Activated naive CD4-positive, alpha-beta T cell treated with anti-CD3 and anti-CD28 coated beads, Interleukin-2, amount 50 U/mL, for 24 hours (primary cell): ENCODE measurements at regions not wholly inside any gene's neighbourhood (a gene's known extent, or its start where the extent isn't known, plus 50 kb on each side); places are given as distances from the start of the nearest gene placed in this dataset.
"Not testable (repeated sequence)": the region's sequence is repeated elsewhere in the genome, so short reads cannot be mapped to it uniquely, and the experiment has no call there.

Source experiments
- H3K27ac Mint-ChIP-seq: one replicate; pipeline ENCODE4 v1.8.0; 2021; ENCODE audit warnings: mild to moderate bottlenecking, mixed read lengths
- H3K27me3 Mint-ChIP-seq: one replicate; pipeline ENCODE4 v1.8.0; 2021; ENCODE audit warnings: mixed read lengths
- H3K36me3 Mint-ChIP-seq: one replicate; pipeline ENCODE4 v1.8.0; 2021; ENCODE audit warnings: mixed read lengths
- H3K4me1 Mint-ChIP-seq: one replicate; pipeline ENCODE4 v1.8.0; 2021; ENCODE audit warnings: mixed read lengths
- H3K4me3 Mint-ChIP-seq: one replicate; pipeline ENCODE4 v1.8.0; 2021; ENCODE audit warnings: mild to moderate bottlenecking, mixed read lengths
- H3K9me3 Mint-ChIP-seq: one replicate; pipeline ENCODE4 v1.8.0; 2021; ENCODE audit warnings: mixed read lengths

GRCh38 chr2:34178482-34178881 is 579.4 kb upstream of the FAM98A start:
- Mint-ChIP-seq H3K4me3 (no peak overlapping the region), H3K36me3 (no peaks in the 10 kb centered on the region), H3K27ac (no peak overlapping the region), H3K4me1 (no peaks in the 10 kb centered on the region), H3K9me3 (peaks cover 4% of the 10 kb centered on the region), H3K27me3 (no peaks in the 10 kb centered on the region)

GRCh38 chr2:34176693-34177092 is 577.6 kb upstream of the FAM98A start:
- Mint-ChIP-seq H3K9me3 (peaks cover 4% of the 10 kb centered on the region), H3K36me3 (peaks cover 1% of the 10 kb centered on the region)

GRCh38 chr2:34174506-34174905 is 575.4 kb upstream of the FAM98A start:
- no peak overlapping the region for H3K27ac Mint-ChIP-seq
- H3K4me1 Mint-ChIP-seq, result no peaks in the 10 kb centered on the region
- peaks cover 13% of the 10 kb centered on the region for H3K9me3 Mint-ChIP-seq
- H3K36me3 Mint-ChIP-seq, result peaks cover 1% of the 10 kb centered on the region
- no peaks in the 10 kb centered on the region for H3K27me3 Mint-ChIP-seq
- H3K4me3 Mint-ChIP-seq, result no peak overlapping the region

More at GRCh38 chr2:34176693-34177092, 577.6 kb upstream of the FAM98A start:
- H3K27me3 Mint-ChIP-seq, result no peaks in the 10 kb centered on the region
- no peak overlapping the region for H3K4me3 Mint-ChIP-seq
- no peaks in the 10 kb centered on the region for H3K4me1 Mint-ChIP-seq
- no peak overlapping the region for H3K27ac Mint-ChIP-seq

GRCh38 chr2:34162231-34162630 is 563.1 kb upstream of the FAM98A start:
- H3K4me1 Mint-ChIP-seq, result no peaks in the 10 kb centered on the region
- no peaks in the 10 kb centered on the region for H3K36me3 Mint-ChIP-seq
- no peaks in the 10 kb centered on the region for H3K27me3 Mint-ChIP-seq
- H3K9me3 Mint-ChIP-seq, result peaks cover 6% of the 10 kb centered on the region
- H3K27ac Mint-ChIP-seq, result no peak overlapping the region
- H3K4me3 Mint-ChIP-seq, result no peak overlapping the region

- Mint-ChIP-seq H3K27ac (no peak overlapping the region), H3K27me3 (no peaks in the 10 kb centered on the region), H3K4me1 (no peaks in the 10 kb centered on the region), H3K4me3 (no peak overlapping the region), H3K36me3 (no peaks in the 10 kb centered on the region), H3K9me3 (peaks cover 6% of the 10 kb centered on the region)
Observed at GRCh38 chr2:34161549-34161948, 562.5 kb upstream of the FAM98A start.

GRCh38 chr2:34159901-34160300 is 560.8 kb upstream of the FAM98A start:
- no peaks in the 10 kb centered on the region for H3K36me3 Mint-ChIP-seq
- H3K27ac Mint-ChIP-seq, result no peak overlapping the region
- no peak overlapping the region for H3K4me3 Mint-ChIP-seq
- no peaks in the 10 kb centered on the region for H3K27me3 Mint-ChIP-seq
- H3K4me1 Mint-ChIP-seq, result no peaks in the 10 kb centered on the region
- H3K9me3 Mint-ChIP-seq, result peaks cover 6% of the 10 kb centered on the region

- Mint-ChIP-seq H3K9me3 (peaks cover 6% of the 10 kb centered on the region), H3K27ac (no peak overlapping the region), H3K4me3 (no peak overlapping the region), H3K36me3 (no peaks in the 10 kb centered on the region), H3K4me1 (no peaks in the 10 kb centered on the region), H3K27me3 (no peaks in the 10 kb centered on the region)
Observed at GRCh38 chr2:34153484-34153883, 554.4 kb upstream of the FAM98A start.

GRCh38 chr2:34147780-34148179 is 548.7 kb upstream of the FAM98A start:
- Mint-ChIP-seq H3K27me3 (no peaks in the 10 kb centered on the region), H3K36me3 (no peaks in the 10 kb centered on the region), H3K4me1 (no peaks in the 10 kb centered on the region), H3K4me3 (no peak overlapping the region), H3K27ac (no peak overlapping the region), H3K9me3 (no peaks in the 10 kb centered on the region)

GRCh38 chr2:34143149-34143548 is 544.0 kb upstream of the FAM98A start:
- Mint-ChIP-seq H3K27me3 (no peaks in the 10 kb centered on the region), H3K9me3 (no peaks in the 10 kb centered on the region), H3K4me3 (no peak overlapping the region), H3K4me1 (no peaks in the 10 kb centered on the region), H3K27ac (no peak overlapping the region), H3K36me3 (no peaks in the 10 kb centered on the region)

GRCh38 chr2:34142531-34143008 is 543.5 kb upstream of the FAM98A start:
- not testable (repeated sequence) for H3K4me1 Mint-ChIP-seq, H3K36me3 Mint-ChIP-seq, H3K27ac Mint-ChIP-seq, H3K9me3 Mint-ChIP-seq, H3K4me3 Mint-ChIP-seq, H3K27me3 Mint-ChIP-seq

- not testable (repeated sequence) for H3K27me3 Mint-ChIP-seq
Observed at GRCh38 chr2:34133065-34133464, 534.0 kb upstream of the FAM98A start.

GRCh38 chr2:34126279-34126678 is 527.2 kb upstream of the FAM98A start:
- Mint-ChIP-seq H3K36me3 (no peaks in the 10 kb centered on the region), H3K9me3 (peaks cover 8% of the 10 kb centered on the region), H3K4me3 (no peak overlapping the region), H3K27me3 (no peaks in the 10 kb centered on the region), H3K27ac (no peak overlapping the region), H3K4me1 (no peaks in the 10 kb centered on the region)

More at GRCh38 chr2:34133065-34133464, 534.0 kb upstream of the FAM98A start:
- H3K27ac Mint-ChIP-seq, H3K36me3 Mint-ChIP-seq, H3K4me3 Mint-ChIP-seq, H3K9me3 Mint-ChIP-seq, H3K4me1 Mint-ChIP-seq: not testable (repeated sequence)

GRCh38 chr2:34123996-34124785 is 525.1 kb upstream of the FAM98A start:
- Mint-ChIP-seq H3K4me3 (no peak overlapping the region), H3K27ac (no peak overlapping the region), H3K36me3 (no peaks in the 10 kb centered on the region), H3K4me1 (no peaks in the 10 kb centered on the region), H3K9me3 (peaks cover 8% of the 10 kb centered on the region), H3K27me3 (peaks cover 2% of the 10 kb centered on the region)

GRCh38 chr2:34121076-34121475 is 522.0 kb upstream of the FAM98A start:
- Mint-ChIP-seq H3K27ac (no peak overlapping the region), H3K4me3 (no peak overlapping the region), H3K4me1 (no peaks in the 10 kb centered on the region), H3K9me3 (peaks cover 3% of the 10 kb centered on the region), H3K27me3 (peaks cover 2% of the 10 kb centered on the region), H3K36me3 (no peaks in the 10 kb centered on the region)

- H3K4me3 Mint-ChIP-seq, result no peak overlapping the region
Observed at GRCh38 chr2:34115076-34115475, 516.0 kb upstream of the FAM98A start.

GRCh38 chr2:34112161-34112560 is 513.1 kb upstream of the FAM98A start:
- Mint-ChIP-seq H3K9me3 (no peaks in the 10 kb centered on the region), H3K4me1 (no peaks in the 10 kb centered on the region), H3K4me3 (no peak overlapping the region), H3K27ac (no peak overlapping the region), H3K27me3 (no peaks in the 10 kb centered on the region), H3K36me3 (no peaks in the 10 kb centered on the region)

More at GRCh38 chr2:34115076-34115475, 516.0 kb upstream of the FAM98A start:
- Mint-ChIP-seq H3K27ac (no peak overlapping the region), H3K36me3 (no peaks in the 10 kb centered on the region), H3K9me3 (no peaks in the 10 kb centered on the region), H3K4me1 (no peaks in the 10 kb centered on the region), H3K27me3 (peaks cover 2% of the 10 kb centered on the region)

GRCh38 chr2:34110392-34110791 is 511.3 kb upstream of the FAM98A start:
- H3K27ac Mint-ChIP-seq, result no peak overlapping the region
- H3K36me3 Mint-ChIP-seq, result no peaks in the 10 kb centered on the region
- H3K9me3 Mint-ChIP-seq, result no peaks in the 10 kb centered on the region
- H3K27me3 Mint-ChIP-seq, result no peaks in the 10 kb centered on the region
- H3K4me1 Mint-ChIP-seq, result no peaks in the 10 kb centered on the region
- no peak overlapping the region for H3K4me3 Mint-ChIP-seq
